ENCODE measurements at regions not wholly inside any gene's neighbourhood (a gene's known extent, or its start where the extent isn't known, plus 50 kb on each side); places are given as distances from the start of the nearest gene placed in this dataset.

DNA sequence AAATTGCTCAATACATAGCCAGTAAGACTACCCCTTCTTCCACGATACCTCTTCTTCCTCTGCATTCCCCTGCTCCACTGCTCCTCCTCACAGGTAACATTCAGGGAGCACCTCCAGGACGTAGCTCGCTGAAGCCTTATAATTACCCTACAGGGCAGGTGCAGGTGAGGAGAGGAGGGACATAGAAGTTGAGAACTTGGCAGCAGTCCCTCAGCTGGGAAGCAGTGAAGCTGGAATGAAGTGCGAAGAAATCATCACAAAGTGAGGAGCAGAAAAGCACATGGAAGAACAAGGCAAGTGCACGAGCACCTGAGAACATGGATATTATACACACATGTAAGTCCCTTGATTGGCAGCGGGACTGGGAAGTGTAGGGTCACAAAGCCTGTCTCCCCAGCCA, 118.2 kb downstream of the HSD17B3 start:
- DNase-seq (ENCODE audit: extremely low read depth in 1 of 2, low read depth in 1 of 2), result no peak

DNA sequence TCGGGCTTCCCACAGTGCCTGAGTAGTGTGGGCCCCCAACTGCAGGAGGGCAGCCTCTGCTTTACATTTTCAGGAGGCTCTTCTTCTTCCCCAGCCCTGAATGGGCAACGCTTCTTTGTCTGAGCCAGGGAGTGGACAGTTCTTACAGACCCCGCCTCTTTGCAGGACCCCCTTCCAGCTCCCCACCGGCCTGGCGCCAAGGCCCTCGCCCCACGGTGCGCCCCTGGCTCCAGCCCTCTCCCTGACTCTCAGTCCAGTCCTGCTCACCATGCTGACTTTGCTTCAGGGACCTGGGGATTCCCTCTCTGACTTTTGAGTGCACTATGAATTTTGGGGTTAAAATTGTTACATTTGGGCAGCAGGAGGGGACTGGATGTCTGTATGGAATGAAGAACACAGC, 123.8 kb downstream of the HSD17B3 start:
- DNase-seq (ENCODE audit: extremely low read depth in 1 of 2, low read depth in 1 of 2), result no peak

DNA sequence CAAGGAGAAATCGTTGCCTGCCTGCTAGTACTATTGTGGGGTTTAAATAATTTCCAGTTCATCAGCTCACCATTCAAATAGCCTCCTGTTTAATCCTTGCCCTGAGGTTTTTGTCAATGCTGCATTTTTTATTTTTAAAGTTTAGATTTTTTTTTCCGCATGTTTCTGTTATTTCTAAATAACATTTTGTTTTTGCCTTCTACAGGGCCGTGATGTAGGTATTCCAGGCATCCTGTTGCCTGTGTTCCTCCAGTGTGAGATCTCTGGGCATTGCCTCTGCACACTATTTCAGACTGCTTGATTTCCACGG, 124.3 kb downstream of the HSD17B3 start:
- DNase-seq (ENCODE audit: extremely low read depth in 1 of 2, low read depth in 1 of 2), result no peak

DNA sequence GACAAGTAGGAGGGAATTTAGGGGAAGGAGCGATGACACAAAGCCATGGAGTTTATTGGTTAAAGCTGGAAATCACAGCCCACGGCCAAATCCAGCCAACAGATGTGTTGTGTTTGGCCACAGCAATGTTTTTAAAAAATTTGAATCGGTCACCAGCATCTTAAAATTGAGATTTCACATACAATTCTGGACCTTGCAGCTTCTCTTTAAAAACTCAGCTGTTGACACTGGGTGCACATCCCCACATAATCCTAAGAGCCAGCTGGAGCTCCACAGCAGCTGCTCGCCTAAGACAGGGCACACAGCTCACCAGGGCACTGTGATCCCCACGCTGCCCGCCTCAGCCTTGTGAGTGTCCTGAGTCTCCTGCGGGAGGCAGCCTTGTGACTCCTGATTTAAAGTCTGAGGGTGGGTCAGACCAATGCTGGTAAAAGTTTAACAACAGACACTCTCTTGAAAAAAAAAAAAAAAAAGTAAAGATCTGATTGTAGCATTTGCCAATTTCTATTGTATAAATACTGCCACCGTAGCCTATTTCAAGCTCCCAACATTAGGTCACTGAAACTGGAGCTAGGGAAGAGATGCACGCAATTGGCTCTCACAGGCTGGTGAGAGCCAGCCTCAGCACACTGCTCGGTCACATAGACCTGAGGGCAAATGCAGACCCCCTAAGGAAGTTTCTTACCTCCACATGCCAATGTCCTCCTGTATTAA, 124.8 kb downstream of the HSD17B3 start:
- DNase-seq (ENCODE audit: extremely low read depth in 1 of 2, low read depth in 1 of 2), result no peak

DNA sequence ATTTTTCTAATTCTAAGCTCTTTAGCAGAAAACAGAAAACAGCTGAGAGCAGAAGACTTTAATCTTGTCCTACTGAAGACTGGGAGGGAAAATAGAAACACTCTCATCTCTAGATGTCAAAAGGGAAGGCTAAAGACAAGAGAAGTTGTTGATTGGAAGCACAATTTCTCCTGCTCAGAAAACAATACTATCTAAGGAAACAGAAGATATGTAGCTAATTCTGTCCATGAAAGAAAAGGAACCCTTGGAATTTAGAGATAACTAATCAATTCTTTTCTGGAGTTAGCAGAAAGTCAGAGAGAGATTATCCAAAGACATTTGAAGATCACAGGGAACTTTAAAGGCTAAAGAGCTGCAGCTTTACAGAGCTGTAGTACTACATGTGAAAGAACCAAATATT, 126.2 kb downstream of the HSD17B3 start:
- no peak for DNase-seq (ENCODE audit: extremely low read depth in 1 of 2, low read depth in 1 of 2)

DNA sequence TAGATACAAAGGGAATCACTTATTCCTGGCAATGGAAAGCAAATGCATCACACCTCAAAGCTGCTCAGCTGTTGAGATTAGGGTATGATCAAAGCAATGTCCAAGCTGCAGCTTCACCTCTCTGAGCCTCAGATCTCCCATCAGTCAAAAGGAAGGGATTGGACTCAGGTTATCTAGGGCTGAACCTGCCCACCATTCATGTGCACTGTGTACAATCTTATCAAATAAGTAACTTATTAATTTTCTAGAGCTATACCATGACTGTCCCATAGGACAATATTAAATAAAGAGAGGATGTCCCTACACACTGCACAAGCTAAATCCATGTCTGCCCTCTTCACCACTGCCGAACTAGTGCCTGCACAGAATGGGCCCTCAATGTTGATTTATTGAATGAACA, 127.0 kb downstream of the HSD17B3 start:
- no peak for DNase-seq (ENCODE audit: extremely low read depth in 1 of 2, low read depth in 1 of 2)

DNA sequence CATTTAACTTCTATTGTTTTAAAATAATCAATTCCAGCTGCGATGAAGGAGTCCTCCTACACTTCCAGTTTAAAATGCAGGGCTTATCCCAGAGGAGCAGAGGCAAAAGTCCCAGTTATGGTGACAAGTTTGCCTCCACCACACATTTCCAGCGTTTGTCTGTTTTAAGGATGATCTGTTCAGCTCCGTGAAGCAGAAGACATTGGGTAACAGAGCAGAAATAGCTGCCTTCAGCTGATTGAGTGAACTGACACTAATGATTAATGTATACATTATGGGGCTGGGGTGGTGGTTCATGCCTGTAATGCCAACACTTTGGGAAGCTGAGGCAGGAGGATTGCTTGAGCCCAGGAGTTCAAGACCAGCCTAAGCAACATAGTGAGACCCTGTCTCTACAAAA, 127.6 kb downstream of the HSD17B3 start:
- no peak for DNase-seq (ENCODE audit: extremely low read depth in 1 of 2, low read depth in 1 of 2)

DNA sequence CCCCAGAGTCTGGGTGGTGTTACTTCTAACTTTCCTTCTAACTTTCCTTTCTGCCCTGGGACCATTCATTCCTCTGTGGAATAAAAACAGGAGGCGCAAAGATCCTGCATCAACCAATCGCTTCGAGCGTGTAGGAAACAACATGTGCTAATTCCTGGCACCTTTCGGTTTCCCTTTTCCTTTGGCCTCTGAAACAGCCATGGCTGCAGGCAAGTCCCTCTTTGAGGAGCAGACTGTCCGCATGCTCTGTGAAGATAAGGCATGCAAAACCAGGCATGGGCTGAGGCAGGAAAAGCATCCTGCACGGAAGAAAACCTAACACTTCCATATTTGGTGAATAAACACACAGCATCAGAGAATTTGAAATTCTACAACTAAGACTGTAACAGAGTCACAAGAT, 128.3 kb downstream of the HSD17B3 start:
- no peak for DNase-seq (ENCODE audit: extremely low read depth in 1 of 2, low read depth in 1 of 2)

DNA sequence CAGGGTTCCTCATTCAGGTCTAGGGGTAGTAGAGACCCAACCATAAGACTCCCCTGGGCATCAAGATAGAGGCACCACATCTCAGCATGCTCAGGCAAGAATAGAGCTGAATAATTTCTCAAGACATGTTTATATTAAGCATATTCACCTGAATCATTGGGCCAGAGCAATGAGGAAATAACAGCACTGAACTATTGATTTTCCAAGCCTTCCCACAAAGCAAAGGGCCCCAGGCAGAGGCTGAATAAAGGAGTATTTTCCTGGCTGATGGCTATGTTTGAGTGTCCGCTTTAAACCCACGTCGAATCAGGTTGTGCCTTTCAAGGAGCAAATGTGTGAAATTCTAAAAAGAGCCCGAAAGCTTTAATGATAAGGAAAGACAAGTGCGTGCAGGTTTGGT, 129.2 kb downstream of the HSD17B3 start:
- no peak for DNase-seq (ENCODE audit: extremely low read depth in 1 of 2, low read depth in 1 of 2)

DNA sequence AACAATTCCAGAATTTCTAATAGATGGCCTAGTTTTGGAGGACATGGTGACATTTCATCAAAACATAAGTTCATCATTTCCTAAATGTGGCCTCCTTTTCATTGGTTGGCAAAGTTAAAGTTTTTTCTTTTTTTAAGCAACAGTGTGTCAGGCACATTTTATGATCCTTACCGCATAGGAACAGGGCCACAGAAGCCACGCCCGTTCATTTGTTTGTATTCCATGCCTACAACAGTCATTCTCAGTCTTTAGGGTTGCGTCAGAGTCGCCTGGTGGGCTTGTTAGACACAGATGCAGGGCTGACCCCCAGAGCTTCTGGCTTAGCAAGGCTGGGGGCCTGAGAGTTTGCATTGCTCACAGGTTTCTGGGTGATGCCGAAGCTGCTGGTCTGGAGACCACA, 130.2 kb downstream of the HSD17B3 start:
- DNase-seq (ENCODE audit: extremely low read depth in 1 of 2, low read depth in 1 of 2), result no peak

DNA sequence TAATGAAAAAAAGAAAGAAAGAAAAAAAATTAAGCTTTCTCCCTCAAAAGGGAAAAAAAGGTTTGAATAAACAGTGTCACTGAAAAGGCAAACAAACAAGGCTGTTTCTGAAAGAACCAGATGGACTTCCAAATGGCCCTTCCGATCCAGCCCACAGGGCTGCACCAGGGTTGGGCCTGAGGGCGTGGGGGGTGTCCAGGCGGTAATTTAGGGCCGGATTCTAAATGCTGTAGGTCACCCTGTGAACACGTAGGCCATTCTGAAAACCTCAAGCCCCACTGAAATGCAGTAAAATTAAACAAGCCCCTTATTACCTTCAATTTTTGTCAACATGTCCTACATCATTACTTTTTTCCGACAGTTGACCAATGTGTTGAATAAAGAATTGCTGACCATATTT, 132.1 kb downstream of the HSD17B3 start:
- no peak for DNase-seq (ENCODE audit: extremely low read depth in 1 of 2, low read depth in 1 of 2)

DNA sequence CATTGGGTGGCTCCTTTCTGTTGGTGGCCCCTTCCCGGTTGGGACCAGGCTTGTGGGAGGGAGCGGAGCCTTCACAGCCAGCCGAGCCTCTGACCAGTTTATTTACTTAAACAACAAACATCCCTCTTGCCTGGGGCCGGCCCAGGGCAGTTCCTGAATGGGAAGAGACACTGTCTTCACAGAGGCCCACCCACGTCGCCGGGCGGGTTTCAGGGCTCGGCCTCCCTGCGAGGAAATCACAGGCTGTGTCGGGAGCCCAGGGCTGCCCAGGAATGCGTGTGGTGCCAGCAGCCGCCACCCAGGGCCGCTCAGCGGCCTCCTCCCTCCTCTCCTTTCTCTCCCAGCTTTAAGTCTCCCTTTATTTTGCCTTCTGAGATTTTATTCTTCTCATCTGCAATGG, 132.5 kb downstream of the HSD17B3 start:
- DNase-seq (ENCODE audit: extremely low read depth in 1 of 2, low read depth in 1 of 2), result no peak

DNA sequence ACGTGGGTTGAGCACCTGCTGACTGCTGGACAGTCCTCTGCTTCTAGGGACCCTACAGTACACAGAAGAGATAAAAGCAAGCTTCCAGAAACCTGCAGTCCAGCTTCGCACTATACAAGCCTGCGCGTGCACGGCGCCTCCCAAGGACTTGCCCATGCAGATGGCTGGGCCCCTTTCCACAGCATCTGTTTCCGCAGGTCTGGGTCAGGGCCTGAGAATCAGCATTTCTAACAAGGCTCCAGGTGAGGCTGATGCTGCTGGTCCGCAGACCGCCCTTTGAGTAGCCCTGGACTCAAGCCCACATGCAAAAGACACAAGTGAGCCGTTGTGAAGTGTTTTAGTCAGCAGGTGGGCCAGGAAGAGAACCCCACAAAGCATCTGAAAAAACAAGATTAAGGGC, 133.1 kb downstream of the HSD17B3 start:
- DNase-seq (ENCODE audit: extremely low read depth in 1 of 2, low read depth in 1 of 2), result no peak

DNA sequence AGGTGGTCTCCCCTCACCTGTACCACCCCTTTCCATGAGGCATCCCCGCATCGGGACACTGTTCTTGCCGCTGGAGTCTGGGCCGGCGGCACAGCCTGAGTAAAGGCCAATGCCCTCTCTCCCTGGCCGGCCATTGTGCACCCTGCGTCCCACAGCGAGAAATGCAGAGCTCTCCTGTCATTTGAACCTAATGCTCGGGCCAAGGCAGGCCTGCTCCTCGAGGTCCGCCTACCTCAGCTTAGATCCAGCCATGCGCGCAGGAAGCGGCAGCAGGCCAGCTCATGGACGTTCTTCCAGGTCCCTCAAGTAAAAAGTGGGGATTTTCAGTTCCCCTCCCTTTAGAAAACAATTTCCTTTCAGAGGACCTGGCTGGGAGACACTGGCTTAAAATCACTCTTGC, 135.0 kb downstream of the HSD17B3 start:
- DNase-seq (ENCODE audit: extremely low read depth in 1 of 2, low read depth in 1 of 2), result no peak

DNA sequence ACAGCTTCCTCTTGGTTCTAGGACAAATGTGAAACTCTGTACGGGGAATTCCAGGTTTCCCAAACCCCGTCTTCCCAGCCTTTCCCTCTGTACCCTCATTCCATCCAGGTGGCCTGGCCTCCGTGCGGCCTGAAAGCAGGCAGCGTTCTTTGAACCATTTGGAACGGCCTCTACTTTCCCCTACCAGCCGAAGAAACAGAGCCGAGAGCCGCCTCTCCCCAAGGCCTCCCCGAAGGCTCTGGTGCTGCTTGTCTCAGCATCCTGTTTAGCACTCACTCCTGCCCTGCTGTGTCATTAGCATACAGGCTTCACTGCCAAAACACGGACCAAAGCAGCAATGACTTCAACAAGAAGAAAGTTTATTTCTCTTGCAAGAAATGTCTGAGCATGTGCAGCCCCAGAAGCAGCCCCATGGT, 137.7 kb downstream of the HSD17B3 start:
- no peak for DNase-seq (ENCODE audit: extremely low read depth in 1 of 2, low read depth in 1 of 2)

DNA sequence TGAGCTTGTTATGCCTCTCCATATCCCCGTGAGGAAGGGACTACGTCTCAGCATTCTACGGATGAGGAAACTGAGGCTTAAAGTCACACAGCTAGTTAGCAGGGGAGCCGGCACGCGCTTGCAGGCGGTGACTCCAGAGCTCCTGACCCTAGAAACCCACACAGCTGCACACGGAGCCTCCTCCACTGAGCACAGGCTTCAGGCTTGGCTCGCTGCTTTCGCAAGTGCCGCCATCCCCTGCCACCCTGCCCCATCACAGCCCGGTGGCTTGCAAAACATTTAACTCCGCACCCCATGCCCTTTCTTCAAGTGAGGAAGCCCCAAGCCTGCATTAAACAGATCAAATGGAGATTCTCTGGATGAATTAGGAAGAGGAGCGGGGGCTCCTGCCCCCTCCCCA, 138.3 kb downstream of the HSD17B3 start:
- DNase-seq (ENCODE audit: extremely low read depth in 1 of 2, low read depth in 1 of 2), result no peak

DNA sequence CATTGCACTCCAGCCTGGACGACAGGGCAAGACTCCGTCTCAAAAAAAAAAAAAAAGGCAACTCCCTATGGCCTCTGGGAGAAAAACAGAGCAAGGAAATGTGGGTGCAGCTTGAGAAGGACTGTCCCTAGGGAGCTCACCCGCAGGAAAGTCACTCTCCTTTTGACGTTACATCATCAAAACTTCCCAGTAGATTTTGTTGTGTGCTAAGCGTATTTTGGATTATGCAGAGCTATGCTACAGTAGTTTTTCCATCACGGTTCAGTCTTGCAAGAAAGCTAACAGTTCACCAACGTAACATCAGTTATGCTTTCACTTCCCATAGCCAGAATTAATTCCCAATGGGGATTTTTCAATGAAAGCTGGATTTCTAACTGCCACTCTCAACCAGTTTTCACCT, 138.8 kb downstream of the HSD17B3 start:
- no peak for DNase-seq (ENCODE audit: extremely low read depth in 1 of 2, low read depth in 1 of 2)

DNA sequence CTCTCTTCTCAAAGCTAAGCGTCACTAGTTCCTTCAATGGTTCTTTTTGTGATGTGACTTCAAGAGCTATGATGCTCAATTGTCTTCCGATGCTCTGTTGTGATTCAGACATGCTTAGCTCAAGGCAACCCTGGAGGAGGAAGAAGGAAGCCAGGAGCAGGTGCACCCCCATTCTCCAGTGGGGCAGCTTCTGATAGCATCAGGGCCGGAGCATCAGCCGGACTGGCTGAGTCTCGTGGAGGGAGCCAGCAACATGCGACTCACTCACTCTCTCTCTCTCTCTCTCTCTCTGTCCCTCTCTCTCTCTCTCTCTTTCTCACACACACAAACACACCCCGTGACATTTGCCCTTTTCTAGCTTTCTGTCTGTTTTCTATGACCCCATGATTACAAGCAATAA, 140.2 kb downstream of the HSD17B3 start:
- DNase-seq (ENCODE audit: extremely low read depth in 1 of 2, low read depth in 1 of 2), result no peak

DNA sequence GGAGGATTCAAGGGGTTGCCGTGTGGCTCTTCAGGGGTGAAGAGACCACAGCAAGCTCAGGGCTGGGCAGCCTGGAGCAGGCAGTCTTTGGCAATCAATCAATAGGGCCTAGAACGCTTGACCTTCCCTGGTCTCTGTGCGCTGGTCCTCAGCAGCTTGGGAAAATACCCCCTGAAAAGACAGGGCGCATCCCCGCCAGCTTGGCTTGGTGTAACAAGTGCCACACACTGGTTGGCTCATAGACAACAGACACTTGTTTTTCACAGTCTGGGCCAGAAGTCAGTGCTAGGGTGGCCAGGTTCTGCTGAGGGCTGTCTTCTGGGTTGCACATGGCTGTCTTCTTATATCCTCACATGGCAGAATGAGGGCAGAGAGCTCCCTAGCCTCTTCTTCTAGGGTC, 141.1 kb downstream of the HSD17B3 start:
- DNase-seq (ENCODE audit: extremely low read depth in 1 of 2, low read depth in 1 of 2), result no peak

DNA sequence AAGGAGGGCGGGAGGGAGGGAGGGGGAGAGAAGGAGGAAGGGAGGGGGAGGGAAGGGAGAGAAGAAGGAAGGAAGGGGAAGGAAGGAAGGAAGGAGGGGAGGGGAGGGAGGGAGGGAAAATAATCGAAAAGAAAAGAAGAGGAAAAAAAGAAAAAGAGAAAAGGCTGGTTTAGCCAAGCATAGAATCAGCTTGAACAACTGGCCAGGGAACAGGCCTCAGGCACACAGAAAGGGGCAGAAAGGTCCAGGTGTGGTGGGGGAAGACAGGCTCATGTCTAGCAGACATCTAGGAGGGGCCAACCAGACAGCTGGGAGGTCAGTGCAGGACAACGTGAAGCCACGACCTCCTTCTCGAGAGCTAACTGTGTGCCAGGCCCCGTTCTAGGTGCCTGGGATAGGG, 141.8 kb downstream of the HSD17B3 start:
- DNase-seq (ENCODE audit: extremely low read depth in 1 of 2, low read depth in 1 of 2), result no peak

DNA sequence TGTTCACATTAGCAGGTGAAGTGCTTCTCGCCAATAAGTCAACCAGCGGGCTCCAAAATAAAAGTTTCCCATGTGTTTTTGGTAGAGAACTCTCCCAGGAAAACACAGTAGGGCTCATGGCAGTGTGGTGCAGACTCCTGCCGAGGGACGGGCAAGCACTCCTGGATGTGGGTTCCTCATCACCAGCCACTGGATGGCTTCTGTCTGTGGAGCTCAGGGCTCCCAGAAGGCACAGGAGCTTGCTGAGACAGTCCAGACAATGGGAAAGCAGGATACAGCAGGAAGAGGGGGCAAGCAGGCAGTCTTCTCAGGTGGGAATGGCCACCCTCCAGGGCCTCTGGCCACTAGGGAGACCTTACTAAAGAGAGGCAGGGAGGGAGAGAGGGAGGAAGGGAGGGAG, 142.4 kb downstream of the HSD17B3 start:
- no peak for DNase-seq (ENCODE audit: extremely low read depth in 1 of 2, low read depth in 1 of 2)

DNA sequence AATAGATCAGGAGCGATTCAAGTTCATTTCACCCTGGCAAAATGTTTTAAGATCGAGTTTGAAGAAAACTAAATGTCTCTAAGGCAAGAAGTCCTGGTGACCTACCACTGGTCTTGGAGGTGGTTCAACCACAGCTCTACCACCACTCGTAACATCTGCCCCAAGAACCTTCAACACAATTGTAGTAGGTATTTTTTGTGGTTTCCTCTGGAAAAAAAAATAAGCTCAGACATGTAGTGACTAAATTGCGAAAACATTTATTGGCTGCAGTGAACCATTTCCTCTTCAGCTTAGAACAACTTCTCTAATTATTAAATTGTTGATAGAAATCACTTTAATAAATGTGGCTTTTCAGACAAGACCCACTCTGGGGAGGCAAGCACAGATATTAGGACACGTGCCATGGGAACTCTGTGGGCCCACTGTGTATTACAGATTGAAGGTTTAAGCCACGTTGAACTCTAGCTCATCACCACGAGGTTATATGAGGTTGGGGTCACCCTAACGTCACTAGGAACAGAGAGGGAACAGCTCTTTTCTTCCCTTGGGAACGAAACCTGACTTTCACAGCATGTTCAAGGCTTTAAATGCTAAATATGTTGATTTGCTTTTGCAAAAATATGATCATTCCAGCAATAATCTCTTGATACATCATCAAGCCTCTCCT, 142.9 kb downstream of the HSD17B3 start:
- DNase-seq (ENCODE audit: extremely low read depth in 1 of 2, low read depth in 1 of 2), result no peak

DNA sequence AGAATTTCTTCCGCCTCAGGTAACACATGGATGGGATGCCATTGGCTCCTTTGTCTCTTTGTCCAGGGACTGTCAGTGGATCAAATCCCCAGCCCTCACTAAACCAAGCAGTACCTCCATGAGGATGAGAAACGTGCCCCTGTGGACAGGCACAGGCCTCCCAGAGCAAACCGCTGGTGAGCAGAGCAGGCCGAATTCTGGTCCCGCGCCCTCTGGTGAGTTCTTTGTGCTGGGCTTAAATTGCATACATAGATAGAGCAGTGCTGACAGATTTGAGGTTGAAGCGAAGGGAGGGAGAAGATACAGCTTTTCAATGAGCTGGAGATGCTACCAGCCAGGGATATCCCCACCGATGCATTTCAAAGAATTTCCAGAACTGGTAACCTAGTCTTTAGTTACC, 143.8 kb downstream of the HSD17B3 start:
- DNase-seq (ENCODE audit: extremely low read depth in 1 of 2, low read depth in 1 of 2), result no peak

Data from activated CD8-positive, alpha-beta memory T cell treated with anti-CD3 and anti-CD28 coated beads for 1 hour (primary cell).